T47D (cell line): ENCODE measurements at regions not wholly inside any gene's neighbourhood (a gene's known extent, or its start where the extent isn't known, plus 50 kb on each side); places are given as distances from the start of the nearest gene placed in this dataset.

Experiments used
- DNase-seq, 2 experiments: peaks; one replicate each; pipeline versions ENCODE4 v3.0.0 to v3.0.0-alpha.2; 2011 to 2012; ENCODE audit warnings: low read depth in 1 of 2, low spot score in 1 of 2
- JUND ChIP-seq: IDR thresholded peaks from 2 replicates; pipeline ENCODE4 v1.6.1; 2012; ENCODE audit warnings: low read depth
- in situ Hi-C: cut with HindIII; loops from 2 replicates; pipeline ENCODE4 v1.10.0; 2016; ENCODE audit warnings: low sequenced_read_pairs, low pct_unique_long_range_greater_than_20kb

GRCh38 chr11:64448599-64449380, 89.8 kb downstream of the RPS6KA4 start:
- in situ Hi-C loops, result no loop called here
- TF ChIP-seq JUND, result no peak
- DNase-seq, result peak; percentile 83 to 93

GRCh38 chr11:64449381-64450167, 90.6 kb downstream of the RPS6KA4 start:
- peak; percentile 85 for DNase-seq
- TF ChIP-seq JUND, result no peak
- in situ Hi-C loops, result no loop called here

- in situ Hi-C loops, result no loop called here
- DNase-seq, result no peak
- TF ChIP-seq JUND, result no peak
Observed at GRCh38 chr11:64450168-64450560, 91.2 kb downstream of the RPS6KA4 start.

GRCh38 chr11:64451856-64452255, 92.9 kb downstream of the RPS6KA4 start:
- DNase-seq, result no peak
- TF ChIP-seq JUND, result no peak
- in situ Hi-C loops, result no loop called here

GRCh38 chr11:64453466-64453865, 94.5 kb downstream of the RPS6KA4 start:
- TF ChIP-seq JUND, result no peak
- in situ Hi-C loops, result no loop called here
- no peak for DNase-seq

GRCh38 chr11:64455456-64456261, 96.7 kb downstream of the RPS6KA4 start:
- no peak for TF ChIP-seq JUND
- in situ Hi-C loops, result no loop called here
- no peak for DNase-seq

GRCh38 chr11:64456509-64457320, 97.8 kb downstream of the RPS6KA4 start:
- no peak for DNase-seq
- in situ Hi-C loops, result no loop called here
- TF ChIP-seq JUND, result no peak

GRCh38 chr11:64457416-64458010, 98.2 kb upstream of the SLC22A11 start:
- in situ Hi-C loops, result no loop called here
- no peak for TF ChIP-seq JUND

GRCh38 chr11:64458997-64459396, 96.7 kb upstream of the SLC22A11 start:
- DNase-seq, result no peak
- in situ Hi-C loops, result no loop called here
- TF ChIP-seq JUND, result no peak

More at GRCh38 chr11:64457416-64458010, 98.2 kb upstream of the SLC22A11 start:
- no peak for DNase-seq

GRCh38 chr11:64459609-64460008, 96.1 kb upstream of the SLC22A11 start:
- no peak for DNase-seq
- in situ Hi-C loops, result no loop called here
- TF ChIP-seq JUND, result no peak

GRCh38 chr11:64461081-64461480, 94.7 kb upstream of the SLC22A11 start:
- TF ChIP-seq JUND, result no peak
- DNase-seq, result no peak
- in situ Hi-C loops, result no loop called here
